HG03558 (cell line): ENCODE measurements at regions not wholly inside any gene's neighbourhood (a gene's known extent, or its start where the extent isn't known, plus 50 kb on each side); places are given as distances from the start of the nearest gene placed in this dataset.
"Not testable (repeated sequence)": the region's sequence is repeated elsewhere in the genome, so short reads cannot be mapped to it uniquely, and the experiment has no call there.

ENCODE experiments used
- ATAC-seq: cut with Tn5 transposase; IDR thresholded peaks from one replicate; pipeline ENCODE4 v1.9.1; 2021; ENCODE audit warnings: moderate number of reproducible peaks; ENCODE audit not compliant: unreplicated experiment; ENCODE audit errors: extremely low read depth

DNA sequence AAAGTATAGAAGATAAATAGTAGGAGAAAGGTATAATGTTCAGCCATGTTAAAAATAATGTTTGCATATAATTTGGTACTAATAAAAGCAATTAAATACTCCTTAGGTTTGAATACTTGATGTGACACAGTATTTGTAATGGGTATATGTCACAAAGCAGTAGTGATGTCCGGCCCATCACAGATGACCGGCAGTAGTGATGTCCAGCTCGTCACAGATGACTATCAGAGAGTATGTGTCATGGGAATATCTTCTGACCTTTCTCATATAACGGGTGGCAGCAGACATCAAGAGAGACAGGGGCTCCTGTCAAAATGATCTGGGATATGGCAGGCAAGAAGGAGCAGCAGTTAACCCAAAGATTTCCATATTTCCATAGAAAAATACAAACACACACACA lies 477.4 kb upstream of the KLF6 start:
- no peak for ATAC-seq

DNA sequence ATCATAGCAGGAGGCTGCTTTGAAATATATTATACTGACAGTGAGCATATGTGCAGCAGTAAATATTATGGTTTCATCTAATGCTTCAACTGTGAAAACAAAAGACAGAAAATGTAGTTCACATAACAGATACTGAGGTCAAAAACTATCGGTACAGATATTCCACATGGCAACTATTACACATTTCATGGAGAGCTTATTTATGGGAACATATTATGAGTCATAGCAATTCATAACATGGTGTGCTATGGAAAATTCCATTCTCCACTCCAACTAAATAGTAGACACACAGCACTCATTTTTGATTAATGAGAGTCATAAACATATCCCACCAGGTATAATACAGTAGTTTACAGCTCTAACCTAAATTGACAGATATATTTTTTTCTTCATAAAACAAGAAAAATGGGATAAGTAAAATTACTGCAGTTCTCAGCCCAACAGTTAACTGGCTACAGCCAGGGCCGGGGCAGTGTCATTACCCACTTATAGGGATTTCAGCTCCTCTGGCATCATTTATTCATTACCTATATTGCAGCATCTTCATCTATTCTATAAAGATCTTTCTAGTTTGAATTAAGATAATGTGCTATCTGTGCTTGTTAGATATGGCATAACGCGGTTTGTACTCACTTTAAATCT lies 475.6 kb upstream of the KLF6 start:
- no peak for ATAC-seq

- no peak for ATAC-seq
Observed at GRCh38 chr10:4257939-4258465, 473.0 kb upstream of the KLF6 start.

DNA sequence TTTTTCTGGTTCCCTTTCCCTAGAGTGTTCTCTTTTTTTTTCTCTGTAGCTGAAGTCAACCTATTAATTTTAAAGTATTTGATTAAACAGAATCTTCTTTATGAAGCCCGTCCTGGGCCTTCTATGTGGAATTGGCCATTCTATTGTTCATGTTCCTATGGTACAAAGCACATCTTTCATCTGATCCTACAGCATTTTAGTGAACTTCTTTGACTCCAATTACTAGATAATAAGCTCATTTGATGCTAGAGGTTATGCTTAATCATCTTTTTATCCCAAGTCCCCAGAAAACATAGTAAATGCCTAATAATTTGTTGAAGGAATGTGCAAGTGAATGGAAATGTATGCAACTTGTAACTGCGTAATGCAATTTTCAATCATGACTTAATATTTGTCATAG lies 472.0 kb upstream of the KLF6 start:
- no peak for ATAC-seq

DNA sequence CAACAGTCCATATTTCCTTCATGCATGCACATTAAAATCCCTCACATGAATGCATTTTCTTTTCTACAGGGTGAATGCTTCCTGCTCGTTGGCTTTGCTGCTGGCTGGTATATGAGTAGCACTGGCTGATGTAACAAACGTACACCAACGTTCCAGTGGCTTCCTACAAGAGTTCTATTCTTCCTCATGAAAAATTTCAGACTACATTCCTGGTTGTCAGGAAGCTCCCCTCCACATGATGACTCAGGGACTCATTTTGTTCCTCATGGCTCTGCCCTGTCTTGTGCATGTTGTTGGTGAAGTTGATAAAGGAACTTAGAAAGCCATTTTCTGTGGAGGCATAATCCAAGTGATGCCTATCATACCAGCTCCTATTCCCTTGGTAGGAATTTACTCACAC lies 470.7 kb upstream of the KLF6 start:
- no peak for ATAC-seq

- no peak for ATAC-seq
Observed at GRCh38 chr10:4254101-4254994, 469.3 kb upstream of the KLF6 start.

DNA sequence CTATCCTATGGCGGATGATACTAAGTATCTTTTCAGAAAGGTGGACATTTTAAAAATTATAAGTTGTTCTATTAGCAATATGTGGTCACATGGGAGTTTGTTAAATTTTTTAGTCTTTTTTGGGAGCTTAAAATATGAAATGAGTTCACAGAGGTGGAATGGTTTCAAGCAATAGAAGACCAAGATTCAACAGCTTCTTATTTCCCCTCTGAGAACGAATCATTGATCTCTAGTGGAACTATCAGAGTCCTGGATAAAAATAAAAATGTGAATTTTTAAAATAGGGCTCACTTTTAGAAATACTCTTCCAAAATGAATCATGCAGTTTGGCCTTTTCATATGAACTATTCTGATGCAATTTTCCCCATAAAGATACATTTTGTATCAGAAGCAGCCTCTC lies 467.7 kb upstream of the KLF6 start:
- ATAC-seq, result no peak

- peak; percentile 84 for ATAC-seq
Observed at GRCh38 chr10:4250587-4250887, 465.5 kb upstream of the KLF6 start.

DNA sequence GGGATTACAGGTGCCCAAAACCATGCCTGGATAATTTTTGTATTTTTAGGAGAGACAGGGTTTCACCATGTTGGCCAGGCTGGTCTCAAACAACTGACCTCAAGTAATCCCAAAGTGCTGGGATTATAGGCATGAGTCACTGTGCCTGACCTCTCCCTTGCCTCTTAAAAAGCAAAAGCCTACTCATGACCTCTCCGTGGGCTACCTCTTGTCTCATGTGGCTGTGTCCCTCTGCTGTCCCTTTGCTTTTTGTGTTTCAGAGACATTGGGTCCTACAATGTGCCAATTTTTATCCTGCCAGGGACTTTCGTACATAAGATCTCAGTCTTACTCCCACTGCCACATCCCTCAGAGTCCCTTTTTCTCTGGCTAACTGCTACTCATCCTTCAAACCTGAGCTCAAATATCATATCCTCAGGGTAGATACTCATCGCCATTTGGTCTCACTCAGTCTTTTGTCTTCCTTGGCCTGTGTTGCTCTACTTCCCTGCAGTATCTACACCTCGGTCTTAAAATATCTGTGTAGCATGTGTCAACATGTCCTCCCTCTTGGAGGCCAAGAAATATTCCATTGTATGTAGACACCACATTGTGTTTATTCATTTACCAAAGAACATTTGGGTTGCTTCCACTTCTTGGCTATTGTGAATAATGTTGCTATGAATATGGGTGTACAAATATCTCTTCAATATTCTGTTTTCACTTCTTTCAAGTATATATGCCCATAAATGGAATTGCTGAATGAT lies 465.0 kb upstream of the KLF6 start:
- ATAC-seq, result no peak

DNA sequence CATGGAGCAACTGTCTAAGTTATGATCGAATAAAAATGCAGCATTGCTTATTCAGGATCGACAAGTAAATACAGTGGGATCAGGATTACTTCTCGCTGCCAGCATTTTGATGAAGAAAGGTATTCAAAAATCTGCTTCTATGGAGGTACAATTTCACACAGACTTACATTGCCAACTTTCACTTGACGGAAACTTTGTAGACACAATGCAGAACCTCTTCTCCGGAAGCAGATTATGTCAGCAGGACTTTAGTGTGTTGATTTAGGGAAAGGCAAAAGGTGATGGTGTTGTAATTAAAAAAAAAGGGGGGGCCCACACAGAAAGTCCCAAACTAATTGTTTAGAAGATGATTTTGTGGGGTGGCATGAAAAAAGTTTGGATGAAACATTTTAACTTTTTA lies 462.4 kb upstream of the KLF6 start:
- ATAC-seq, result no peak

- no peak for ATAC-seq
Observed at GRCh38 chr10:4246881-4247358, 461.9 kb upstream of the KLF6 start.

- ATAC-seq, result no peak
Observed at GRCh38 chr10:4243651-4244050, 458.6 kb upstream of the KLF6 start.

GRCh38 chr10:4243169-4243568 lies 458.2 kb upstream of the KLF6 start:
- ATAC-seq, result no peak

DNA sequence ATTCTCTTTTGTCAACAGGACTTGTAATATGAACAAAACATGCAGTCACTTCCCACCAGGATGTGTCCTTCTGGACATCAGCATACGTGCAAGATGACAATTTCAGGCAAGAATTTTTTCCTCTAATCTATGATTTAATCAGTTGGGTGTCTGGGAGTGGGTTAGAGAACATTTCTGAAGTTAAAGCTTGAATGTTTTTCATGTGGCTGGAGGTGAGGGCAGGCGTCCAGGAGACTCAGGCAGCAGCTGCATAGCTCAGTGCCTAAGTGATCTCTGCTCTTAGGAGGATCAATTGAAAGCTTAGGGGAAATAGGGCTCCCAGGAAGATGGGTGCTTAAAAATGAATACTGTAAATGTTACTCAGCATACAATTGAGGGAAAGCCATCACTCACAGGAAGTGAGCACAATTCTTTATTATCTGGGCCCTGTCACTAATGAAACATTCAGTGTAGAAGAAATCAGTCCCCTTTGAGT lies 457.6 kb upstream of the KLF6 start:
- no peak for ATAC-seq

- ATAC-seq, result no peak
Observed at GRCh38 chr10:4241724-4242345, 456.8 kb upstream of the KLF6 start.

- no peak for ATAC-seq
Observed at GRCh38 chr10:4240608-4241197, 455.7 kb upstream of the KLF6 start.

GRCh38 chr10:4239186-4239585 lies 454.2 kb upstream of the KLF6 start:
- no peak for ATAC-seq

DNA sequence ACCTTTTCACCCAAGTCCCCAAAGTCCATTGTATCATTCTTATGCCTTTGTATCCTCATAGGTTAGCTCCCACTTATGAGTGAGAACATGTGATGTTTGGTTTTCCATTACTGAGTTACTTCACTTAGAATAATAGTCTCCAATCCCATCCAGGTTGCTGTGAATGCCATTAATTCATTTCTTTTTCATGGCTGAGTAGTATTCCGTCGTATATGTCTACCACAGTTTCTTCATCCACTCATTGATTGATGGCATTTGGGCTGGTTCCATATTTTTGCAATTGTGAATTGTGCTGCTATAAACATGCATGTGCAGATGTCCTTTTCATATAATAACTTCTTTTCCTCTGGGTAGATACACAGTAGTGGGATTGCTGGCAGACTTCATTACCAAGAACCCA lies 451.9 kb upstream of the KLF6 start:
- not testable (repeated sequence) for ATAC-seq

DNA sequence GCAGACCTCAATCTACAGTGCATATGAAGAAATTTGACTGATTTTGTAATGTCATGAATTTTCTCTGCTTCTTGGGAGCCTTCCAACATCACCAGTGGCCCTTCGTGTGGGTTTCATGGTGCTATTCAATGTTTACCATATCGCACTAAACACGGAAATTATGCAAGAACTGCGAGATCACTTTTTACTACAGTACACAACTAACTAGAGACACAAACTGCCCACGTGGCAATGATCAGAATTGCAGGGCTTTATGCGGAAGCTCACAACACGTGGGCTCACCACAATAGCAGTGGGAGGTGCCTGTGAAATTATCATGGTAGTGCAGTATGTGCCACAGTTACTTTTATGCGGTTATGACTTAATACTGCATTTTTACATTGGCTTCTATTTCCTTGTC lies 449.7 kb upstream of the KLF6 start:
- no peak for ATAC-seq

GRCh38 chr10:4231439-4231838 lies 446.4 kb upstream of the KLF6 start:
- no peak for ATAC-seq
